G401 (cell line): ENCODE measurements at regions not wholly inside any gene's neighbourhood (a gene's known extent, or its start where the extent isn't known, plus 50 kb on each side); places are given as distances from the start of the nearest gene placed in this dataset.

Experiments
- DNase-seq: peaks from one replicate; pipeline ENCODE4 v3.0.0-alpha.2; 2015; ENCODE audit warnings: low spot score
- in situ Hi-C: cut with HindIII; loops from 2 replicates; pipeline ENCODE4 v1.10.0; 2016; ENCODE audit warnings: low sequenced_read_pairs, mixed read lengths

DNA sequence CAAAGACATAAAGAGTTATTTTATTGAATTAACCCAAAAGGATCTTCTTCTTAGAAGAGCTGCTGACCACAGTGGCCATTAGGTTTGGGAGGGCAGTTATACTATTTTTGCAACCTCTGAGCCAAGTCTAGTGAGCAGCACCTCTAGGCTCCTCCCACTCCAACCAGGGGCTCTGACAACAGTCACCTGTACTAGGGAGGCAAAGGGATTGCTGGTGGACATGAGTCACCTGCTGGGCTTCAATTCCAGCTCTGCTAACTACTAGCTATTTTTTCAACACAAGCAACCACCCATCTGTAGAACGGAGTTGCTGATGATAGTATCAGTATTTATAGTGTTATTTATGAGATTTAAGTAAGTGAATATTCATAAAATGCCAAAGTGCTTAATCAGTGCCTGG, 166.0 kb downstream of the KLHL28 start:
- no peak for DNase-seq
- in situ Hi-C loops = no loop called here

DNA sequence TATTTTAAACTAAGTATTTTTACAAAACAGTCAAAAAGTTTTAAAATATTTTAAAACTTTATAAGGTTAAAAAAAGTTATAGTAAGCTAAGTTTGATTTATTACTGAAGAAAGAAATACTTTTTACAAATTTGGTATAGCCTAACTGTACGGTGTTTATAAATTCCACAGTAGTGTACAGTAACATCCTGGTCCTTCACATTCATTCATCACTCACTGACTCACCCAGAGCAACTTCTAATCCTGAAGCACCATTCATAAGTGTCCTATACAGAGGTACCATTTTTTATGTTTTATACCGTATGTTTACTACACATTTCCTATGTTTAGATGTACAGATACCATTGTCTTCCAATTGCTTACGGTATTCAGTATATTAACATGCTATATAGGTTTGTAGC, 170.0 kb downstream of the KLHL28 start:
- no peak for DNase-seq

DNA sequence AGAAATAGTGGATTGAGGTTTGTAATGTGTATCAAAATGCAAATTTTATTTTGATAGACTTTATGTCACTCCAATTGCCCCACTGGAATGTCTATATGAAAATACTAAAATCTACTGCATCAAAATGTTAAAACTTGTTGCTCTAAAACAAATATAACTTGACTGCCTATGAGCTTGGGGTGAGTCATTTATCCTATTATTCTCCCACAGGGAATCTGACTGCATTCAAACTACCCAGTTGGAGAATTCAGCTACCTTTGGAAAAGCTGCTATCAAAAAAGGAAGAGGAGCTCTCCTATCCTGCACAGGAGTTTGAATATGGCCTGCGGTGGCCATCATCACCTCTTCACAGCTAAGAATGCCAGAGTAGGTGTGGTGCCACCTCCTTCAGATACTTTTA, 173.1 kb downstream of the KLHL28 start:
- no peak for DNase-seq
- in situ Hi-C loops = no loop called here

More for the DNA sequence above, 170.0 kb downstream of the KLHL28 start:
- in situ Hi-C loops = no loop called here

DNA sequence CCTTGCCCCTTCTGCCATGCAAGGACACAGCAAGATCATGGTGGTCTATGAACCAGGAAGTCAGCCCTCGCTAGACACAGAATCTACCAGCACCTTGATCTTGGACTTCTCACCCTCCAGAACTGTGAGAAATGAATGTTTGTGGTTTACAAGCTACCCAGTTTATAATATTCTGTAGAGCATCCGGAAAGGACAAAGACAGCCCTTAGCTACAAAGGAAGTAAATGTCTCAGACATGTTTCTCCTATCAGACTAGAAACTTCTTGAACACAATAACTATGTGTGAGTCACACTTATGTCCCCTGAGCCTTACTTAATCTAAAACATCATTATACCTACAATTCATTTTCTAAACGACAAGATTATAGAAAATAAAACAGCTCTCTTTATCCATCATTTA, 176.7 kb downstream of the KLHL28 start:
- in situ Hi-C loops = no loop called here
- DNase-seq = no peak

DNA sequence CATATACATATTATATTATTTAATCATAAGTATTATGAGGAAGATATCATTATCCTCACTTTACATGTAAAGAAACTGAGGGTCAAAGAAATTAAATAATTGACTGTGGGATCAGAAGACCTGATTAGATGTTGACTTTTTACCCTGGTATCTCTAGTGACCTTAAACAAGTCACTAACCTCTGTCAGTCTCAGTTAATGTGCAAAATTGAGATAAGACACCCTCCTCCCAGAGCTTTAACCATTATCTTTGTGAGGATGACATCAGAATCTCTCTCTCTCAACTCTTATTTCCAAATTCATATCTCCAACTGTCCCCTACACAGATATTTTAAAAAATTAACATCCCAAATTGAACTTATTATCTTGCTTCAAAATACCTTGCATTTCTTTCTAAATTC, 177.8 kb downstream of the KLHL28 start:
- in situ Hi-C loops = no loop called here
- no peak for DNase-seq

DNA sequence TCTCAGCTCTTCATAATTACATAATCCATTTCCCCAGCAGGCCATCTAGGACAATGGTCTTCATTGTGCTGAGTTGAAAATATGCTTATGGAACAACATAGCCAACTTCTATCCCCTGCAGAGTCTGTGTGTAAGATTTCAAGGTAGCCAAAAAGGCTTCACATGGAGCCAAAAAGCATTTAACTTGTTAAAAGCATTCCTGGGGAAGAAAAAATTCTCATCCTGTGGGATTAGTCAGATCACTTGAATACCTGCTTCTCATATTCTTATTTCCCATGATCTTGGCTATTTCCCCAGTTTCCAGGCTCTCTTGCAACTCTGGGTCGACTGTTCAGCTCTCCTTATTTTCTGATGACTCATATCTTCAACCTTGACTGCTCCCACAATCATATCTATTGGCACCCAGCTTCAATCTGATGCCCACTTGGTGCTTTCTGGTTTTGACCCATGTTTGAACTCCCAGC, 178.9 kb downstream of the KLHL28 start:
- in situ Hi-C loops = no loop called here
- DNase-seq = no peak

DNA sequence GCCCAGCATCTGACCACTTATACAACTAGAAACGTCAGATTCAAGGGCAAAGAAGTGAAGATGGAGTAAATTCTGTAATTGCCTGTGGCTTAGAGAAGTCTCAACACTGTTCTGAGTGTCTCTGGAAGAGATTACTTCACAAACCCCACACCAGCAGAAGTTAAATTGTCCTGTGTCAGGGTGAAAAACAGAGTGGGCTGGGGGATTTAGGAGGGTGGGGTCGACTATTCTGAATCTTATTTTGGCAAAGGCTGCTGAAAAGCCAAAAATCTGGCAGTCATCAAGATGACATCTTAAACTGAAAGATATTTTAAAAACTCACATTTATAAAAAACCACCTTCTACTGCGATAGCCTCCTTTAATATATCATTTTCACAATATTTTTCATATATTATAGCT, 180.8 kb downstream of the KLHL28 start:
- in situ Hi-C loops = no loop called here
- no peak for DNase-seq

DNA sequence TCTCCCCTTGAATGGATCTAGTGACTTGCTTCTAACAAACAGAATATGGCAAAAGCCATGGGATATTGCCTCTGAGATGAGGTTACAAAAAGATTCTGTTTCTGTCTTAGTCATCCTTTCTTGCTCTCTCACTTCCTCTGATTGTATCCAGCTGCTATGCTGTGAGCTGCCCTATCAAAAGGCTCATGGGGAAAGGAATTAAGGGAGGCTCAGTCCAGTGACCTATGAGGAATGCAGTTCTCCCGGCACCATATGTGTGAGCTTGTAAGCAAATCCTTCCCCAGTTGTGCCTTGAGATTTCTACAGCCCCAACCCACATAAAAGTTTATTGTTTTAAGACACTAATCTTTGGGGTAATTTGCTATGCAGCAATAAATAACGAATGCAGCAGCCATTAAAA, 183.1 kb downstream of the KLHL28 start:
- in situ Hi-C loops = no loop called here
- no peak for DNase-seq

DNA sequence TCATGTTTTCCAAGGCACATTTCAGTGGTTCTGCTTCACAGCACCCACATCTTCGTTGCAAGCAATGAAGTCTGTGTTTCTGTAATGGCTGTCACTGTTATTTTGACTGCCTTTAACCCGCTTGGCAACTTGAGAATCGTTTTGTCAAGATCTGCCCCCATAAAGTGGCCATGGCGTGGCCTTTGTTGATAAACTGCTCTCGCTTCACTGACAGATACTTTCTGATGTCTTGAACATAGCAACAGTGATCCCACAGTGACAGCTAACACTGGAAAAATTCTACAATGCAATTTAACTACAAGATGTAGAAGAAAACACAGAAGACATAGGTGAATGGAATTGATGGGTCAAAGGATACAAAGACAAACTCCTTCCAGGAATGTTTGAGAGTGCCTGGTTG, 184.2 kb downstream of the KLHL28 start:
- no peak for DNase-seq
- in situ Hi-C loops = no loop called here

DNA sequence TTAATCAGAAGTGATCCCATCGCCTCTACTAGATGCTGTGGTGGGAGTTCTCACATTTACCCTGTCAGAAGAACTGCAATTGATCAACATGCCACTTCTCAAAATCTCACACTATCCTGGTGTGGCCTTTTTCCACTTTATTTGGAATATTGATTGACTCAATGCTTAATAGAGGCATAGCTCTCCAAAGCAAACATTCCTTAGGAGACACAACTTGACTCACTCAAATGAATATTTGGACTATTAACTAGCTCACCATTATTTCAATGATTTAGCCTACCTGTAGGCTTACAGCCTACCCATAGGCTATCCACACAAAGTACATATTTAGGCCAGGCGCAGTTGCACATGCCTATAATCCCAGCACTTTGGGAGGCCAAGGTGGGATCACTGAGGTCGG, 186.5 kb downstream of the KLHL28 start:
- DNase-seq = no peak
- in situ Hi-C loops = no loop called here

DNA sequence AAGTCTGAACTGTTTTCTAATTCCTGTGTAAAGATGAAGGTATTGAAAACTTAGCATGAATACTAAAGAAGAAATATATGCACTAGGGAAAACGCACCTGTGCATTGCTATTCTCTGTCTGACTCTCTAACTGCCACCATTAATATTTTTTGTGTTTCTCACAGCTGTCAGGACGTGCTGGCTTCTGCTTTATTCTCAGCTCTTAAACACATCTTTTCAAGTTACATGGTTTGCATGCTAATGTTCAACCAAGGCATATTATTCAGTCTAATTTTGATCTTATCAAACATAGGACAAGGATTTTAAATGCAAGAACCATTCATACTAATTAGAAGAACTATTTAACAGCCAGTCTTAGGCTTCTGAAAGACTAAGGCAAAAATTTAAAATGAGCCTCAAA, 187.4 kb downstream of the KLHL28 start:
- in situ Hi-C loops = no loop called here
- DNase-seq = no peak

DNA sequence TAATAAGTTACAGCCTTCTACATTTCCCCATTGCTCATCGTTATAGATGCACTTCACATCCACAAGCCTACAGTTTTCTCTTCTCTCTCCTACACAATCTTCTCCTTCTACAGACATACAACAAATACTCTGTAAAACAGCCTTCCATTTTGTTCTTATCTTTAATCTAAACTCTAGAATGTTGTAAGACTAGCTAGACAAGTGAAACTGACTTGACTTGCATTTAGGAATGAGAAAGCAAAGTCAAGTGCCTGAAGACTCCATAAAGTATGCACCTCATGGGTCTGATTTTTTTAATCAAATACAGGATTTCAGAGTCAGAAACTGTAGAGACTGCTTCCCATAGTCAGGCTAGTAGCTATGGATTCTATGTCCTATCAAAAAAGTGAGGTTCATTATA, 190.3 kb downstream of the KLHL28 start:
- no peak for DNase-seq
- in situ Hi-C loops = no loop called here

DNA sequence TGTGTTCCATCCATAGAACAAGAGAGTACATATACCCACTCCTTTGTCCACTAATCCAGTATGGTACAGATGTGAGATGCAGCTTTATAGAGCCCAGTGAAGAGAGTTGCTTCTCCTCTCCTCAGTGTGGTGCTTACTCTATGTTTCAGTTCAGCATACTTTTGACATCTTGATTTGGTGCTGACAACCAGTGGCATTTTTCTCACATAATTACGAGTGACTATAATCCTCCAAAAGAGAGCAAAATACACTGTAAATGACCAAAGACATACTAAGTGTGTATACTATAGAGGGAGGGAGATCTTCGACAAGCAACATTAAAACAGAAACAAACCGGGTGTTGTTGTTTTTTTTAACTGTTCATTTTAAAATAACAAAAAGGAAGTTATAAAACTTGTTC, 191.5 kb downstream of the KLHL28 start:
- in situ Hi-C loops = no loop called here
- DNase-seq = no peak

DNA sequence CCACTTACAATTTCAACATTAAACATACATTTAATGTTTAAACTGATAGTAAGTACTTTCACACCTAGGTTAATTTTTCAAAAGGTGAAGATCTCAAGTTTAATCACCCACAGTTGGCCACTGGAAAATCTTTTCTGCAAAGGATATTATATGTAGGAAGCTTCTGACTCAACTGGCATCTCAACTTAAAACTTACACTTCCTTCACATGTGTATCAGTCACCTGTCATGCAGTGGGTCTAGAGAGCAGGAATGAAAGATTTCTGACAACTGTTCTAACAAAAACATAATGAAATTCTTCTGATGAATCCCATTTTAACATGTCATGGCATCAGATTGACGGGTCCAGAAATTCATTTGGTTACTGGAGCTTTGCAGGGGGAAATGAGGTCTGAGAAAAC, 192.8 kb downstream of the KLHL28 start:
- DNase-seq = no peak
- in situ Hi-C loops = no loop called here

DNA sequence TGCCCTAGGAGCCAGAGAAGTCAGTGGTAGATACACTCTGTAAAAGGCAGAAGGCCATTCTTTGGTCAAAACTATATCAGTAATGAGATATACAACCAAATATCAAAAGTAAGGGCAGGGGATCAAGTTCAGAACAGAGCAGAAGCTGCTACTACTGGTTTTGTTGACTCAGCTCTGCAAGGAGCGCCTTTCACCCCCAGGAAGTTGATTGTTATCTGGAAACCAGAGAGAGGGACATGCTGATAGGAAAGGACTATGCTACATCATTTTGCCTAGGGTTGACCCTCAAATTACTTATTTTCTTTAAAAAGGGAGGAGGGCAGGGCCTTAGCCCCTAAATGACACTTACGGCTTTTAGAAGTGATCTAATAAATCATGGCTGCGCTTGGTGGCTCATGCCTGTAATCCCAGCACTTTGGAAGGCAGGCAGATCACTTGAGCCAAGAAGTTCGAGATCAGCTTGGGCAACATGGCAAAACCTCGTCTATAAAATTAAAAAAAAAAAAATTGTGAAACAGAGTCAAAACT, 194.0 kb downstream of the KLHL28 start:
- no peak for DNase-seq
- in situ Hi-C loops = no loop called here

DNA sequence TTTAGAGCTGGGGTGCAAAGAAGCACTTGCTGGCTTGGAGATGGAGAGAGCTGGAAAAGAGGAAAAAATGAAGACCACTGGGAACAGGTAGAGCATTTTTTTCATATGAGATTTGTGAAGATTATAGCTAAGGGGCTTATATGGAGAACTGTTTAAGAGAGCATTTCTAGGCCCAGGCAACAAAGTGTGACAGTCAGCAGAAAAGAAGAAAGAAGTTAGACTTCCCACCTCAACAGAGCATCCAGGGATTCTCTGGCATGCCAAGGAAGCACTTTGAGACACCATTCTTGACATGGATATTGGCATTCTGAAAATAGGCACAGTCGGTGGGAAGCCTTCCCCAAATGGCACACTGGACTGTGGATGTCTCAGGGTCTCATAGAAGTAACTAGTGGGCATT, 195.5 kb downstream of the KLHL28 start:
- in situ Hi-C loops = no loop called here
- DNase-seq = no peak

DNA sequence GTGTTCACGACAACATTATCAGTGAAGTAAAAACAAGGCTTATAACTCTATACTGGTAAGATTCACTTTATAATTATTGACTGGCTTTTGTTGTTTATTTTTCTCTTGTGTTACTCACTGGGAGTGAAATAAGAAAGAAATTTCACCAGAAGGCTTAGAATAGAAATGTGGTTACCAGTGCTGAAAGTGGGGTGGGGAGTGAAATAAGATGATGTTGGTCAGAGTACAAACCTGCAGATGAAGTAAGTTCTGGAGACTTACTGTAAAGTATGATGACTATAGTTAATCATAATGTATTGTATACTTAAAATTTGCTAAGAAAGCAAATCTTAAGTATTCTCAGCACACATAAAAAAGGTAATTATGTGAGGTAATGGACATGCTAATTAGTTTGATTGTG, 198.4 kb downstream of the KLHL28 start:
- in situ Hi-C loops = no loop called here
- DNase-seq = no peak

DNA sequence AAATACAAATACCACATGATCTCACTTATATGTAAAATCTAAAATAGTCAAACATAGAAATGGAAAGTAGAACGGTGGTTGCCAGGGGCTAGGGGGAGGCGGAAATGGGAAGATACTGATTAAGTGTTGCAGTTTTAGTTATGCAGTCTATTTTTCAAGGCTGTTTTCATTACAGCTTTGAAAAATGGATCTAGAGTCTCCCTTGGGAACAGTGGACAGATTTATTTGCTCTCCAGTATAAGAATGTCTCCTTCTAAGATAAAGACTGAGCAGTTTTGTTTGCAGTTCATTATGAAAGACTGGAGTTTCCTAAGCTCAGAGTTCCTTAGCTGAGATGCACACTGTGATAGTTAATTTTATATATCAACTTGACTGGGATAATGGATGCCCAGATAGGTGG, 202.5 kb downstream of the KLHL28 start:
- in situ Hi-C loops = no loop called here
- no peak for DNase-seq

DNA sequence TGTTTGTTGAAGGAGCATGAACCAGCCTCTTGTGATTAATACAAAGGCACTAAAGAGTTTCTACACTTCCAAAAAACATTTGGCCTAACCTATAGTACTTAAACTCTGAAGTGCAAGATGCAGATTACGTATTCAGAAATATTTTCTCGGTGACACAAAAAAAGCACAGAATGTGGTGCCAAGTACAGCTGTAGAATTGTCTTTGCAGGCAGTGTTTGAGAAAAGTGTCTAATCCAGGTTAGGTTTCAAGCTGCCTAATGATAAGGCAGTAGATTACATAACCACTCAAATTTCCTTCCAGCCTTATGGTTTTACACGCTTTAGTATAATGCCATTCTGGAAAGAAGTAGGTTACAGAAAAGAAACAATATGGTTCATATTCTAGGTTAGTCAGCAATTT, 205.2 kb downstream of the KLHL28 start:
- in situ Hi-C loops = no loop called here
- no peak for DNase-seq

DNA sequence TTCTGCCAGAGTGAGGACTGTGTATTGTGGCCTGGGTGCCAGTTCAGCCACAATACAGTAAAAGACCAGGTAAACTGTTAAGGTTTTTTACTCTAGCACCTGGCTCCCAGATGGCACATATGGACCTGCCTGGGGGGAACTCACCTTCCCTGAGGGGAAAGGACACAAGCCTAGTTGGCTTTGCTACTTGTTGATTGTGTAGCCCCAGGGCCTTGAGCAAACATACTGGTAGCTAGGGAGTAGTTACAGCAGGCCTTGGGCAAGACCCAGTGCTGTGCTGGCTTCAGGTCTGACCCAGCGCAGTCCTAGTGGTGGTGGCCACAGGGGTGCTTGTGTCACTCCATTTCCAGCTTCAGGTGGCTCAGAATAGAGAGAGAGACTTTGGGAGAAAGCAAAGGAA, 216.4 kb downstream of the KLHL28 start:
- no peak for DNase-seq
- in situ Hi-C loops = no loop called here

DNA sequence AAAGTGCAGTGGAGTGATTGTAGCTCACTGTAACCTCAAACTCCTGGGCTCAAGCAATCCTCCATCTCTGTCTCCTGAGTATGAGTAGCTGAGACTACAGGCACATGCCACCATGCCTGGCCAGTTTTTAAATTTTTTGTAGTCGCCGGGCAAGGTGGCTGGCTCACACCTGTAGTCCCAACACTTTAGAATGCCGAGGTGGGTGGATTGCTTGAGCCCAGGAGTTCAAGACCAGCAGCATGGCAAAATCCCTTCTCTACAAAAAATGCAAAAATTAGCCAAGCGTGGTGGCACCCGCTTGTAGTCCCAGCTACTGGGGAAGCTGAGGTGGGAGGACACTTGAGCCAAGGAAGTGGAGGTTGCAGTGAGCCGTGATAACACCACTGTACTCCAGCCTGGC, 219.5 kb downstream of the KLHL28 start:
- DNase-seq = no peak
- in situ Hi-C loops = no loop called here

DNA sequence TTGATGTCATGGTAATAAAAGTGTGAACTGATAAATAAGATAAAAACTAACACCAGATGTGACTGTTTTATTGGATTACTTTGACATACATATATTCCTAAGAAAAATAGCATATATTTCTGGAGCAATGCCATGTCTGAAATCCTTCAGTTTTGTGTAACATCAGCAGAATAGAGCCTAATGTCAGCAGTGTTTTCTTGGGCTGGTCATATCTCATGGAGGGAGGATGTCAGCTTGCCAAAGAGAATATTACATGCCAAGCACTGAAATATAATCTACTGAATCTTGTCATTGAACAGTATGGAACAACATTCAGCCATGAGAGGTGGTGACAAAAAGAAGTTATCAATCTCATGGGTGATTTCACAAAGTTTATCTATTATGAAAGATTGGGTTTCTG, 220.3 kb downstream of the KLHL28 start:
- in situ Hi-C loops = no loop called here
- DNase-seq = no peak
